HCT116 (cell line): ENCODE measurements at regions not wholly inside any gene's neighbourhood (a gene's known extent, or its start where the extent isn't known, plus 50 kb on each side); places are given as distances from the start of the nearest gene placed in this dataset.

ENCODE experiments used
- ATAC-seq: fragments of 200-7000 bp; cut with Tn5 transposase; 2 replicates; pipeline ENCODE4 v1.9.1; 2020; ENCODE audit warnings: mild to moderate bottlenecking, moderate library complexity
- BruUV-seq: library from RNA; stranded (reverse); fragments of 400-500 nt; replicated peaks from 2 replicates; lab custom pipeline; 2021; lab: Mats Ljungman, UMichigan
- CTCF ChIA-PET: fragments of 300-600 bp; sonication (Branson Sonifier 250); formaldehyde crosslinking; loops from one replicate; lab custom pipeline; 2021; ENCODE audit warnings: antibody characterized with exemption; lab: Charles Lee
- POLR2A ChIA-PET: fragments of 300-600, 350-600 bp; sonication (Branson Sonifier 250); formaldehyde crosslinking; loops from one replicate; lab custom pipeline; 2021; ENCODE audit warnings: antibody characterized with exemption; lab: Charles Lee
- RAD21 ChIA-PET, 2 experiments: fragments of 300-600 bp; sonication (Branson Sonifier 250); formaldehyde crosslinking; loops; one replicate each; lab custom pipeline; 2023; ENCODE audit warnings: low total read pairs in 2 of 2; ENCODE audit not compliant: uncharacterized antibody in 2 of 2, unreplicated experiment in 2 of 2, low non-redundant PET in 1 of 2; lab: Charles Lee
- DNase-seq: peaks from one replicate; pipeline ENCODE4 v3.0.0-alpha.2; 2010; ENCODE audit warnings: low read depth, low spot score
- H2AFZ ChIP-seq: fragments of 200-600 bp; shearing (Covaris generic), sonication (generic); 2 replicates; pipeline ENCODE4 v1.6.1; 2017; ENCODE audit warnings: low read depth, mixed run types, mixed read lengths, antibody characterized with exemption, low read length; ENCODE audit not compliant: poor library complexity, severe bottlenecking
- H3K27ac ChIP-seq: 2 replicates; pipeline ENCODE4 v1.5.1; 2012; ENCODE audit warnings: low read depth, low read length
- H3K27me3 ChIP-seq: fragments of 200-600 bp; sonication (generic); 2 replicates; pipeline ENCODE4 v1.6.1; 2016; ENCODE audit warnings: mixed run types, low read length, mixed read lengths; ENCODE audit not compliant: insufficient read depth
- H3K36me3 ChIP-seq, 2 experiments: fragments of 200-500 bp in 1 of 2; fragments of 200-600 bp in 1 of 2; sonication (Bioruptor generic) in 1 of 2; sonication (generic) in 1 of 2; 2 replicates each; pipeline versions ENCODE4 v1.5.1 to v1.6.1; 2014 to 2016; ENCODE audit warnings: low read length in 2 of 2, inconsistent platforms in 1 of 2, mixed read lengths in 1 of 2, mixed run types in 1 of 2; ENCODE audit not compliant: insufficient read depth in 2 of 2, control insufficient read depth in 1 of 2
- H3K4me1 ChIP-seq, 2 experiments: fragments of 200-600 bp in 1 of 2; sonication (generic) in 1 of 2; 2 replicates each; pipeline versions ENCODE4 v1.5.1 to v1.6.1; 2012 to 2017; ENCODE audit warnings: low read length in 2 of 2, inconsistent platforms in 1 of 2, mild to moderate bottlenecking in 1 of 2, mixed read lengths in 1 of 2, mixed run types in 1 of 2, moderate library complexity in 1 of 2; ENCODE audit not compliant: insufficient read depth in 2 of 2, control insufficient read depth in 1 of 2
- H3K4me2 ChIP-seq: fragments of 200-600 bp; sonication (generic); 2 replicates; pipeline ENCODE4 v1.6.1; 2017; ENCODE audit warnings: mixed run types, low read length, mixed read lengths
- H3K4me3 ChIP-seq, 2 experiments: fragments of 200-600 bp in 1 of 2; sonication (generic) in 1 of 2; replicated peaks in 1 of 2; 2 replicates each; pipeline ENCODE4 v1.5.1; 2011 to 2016; ENCODE audit warnings: low read length in 2 of 2, control low read depth in 1 of 2, low read depth in 1 of 2, mild to moderate bottlenecking in 1 of 2, mixed read lengths in 1 of 2, mixed run types in 1 of 2
- H3K79me2 ChIP-seq: fragments of 200-600 bp; sonication (generic); 2 replicates; pipeline ENCODE4 v1.6.1; 2017; ENCODE audit warnings: mild to moderate bottlenecking, mixed run types, low read length, moderate library complexity, mixed read lengths; ENCODE audit not compliant: insufficient read depth
- H3K9ac ChIP-seq: fragments of 200-600 bp; sonication (generic); 2 replicates; pipeline ENCODE4 v1.6.1; 2016; ENCODE audit warnings: low read length, mixed read lengths
- H3K9me2 ChIP-seq: fragments of 200-600 bp; sonication (generic), shearing (Covaris generic); 2 replicates; pipeline ENCODE4 v1.6.1; 2017; ENCODE audit warnings: mixed run types, mild to moderate bottlenecking, moderate library complexity; ENCODE audit not compliant: insufficient read depth
- H3K9me3 ChIP-seq, 2 experiments: fragments of 200-500 bp in 1 of 2; fragments of 200-600 bp in 1 of 2; sonication (Bioruptor generic) in 1 of 2; sonication (generic) in 1 of 2; 2 replicates each; pipeline ENCODE4 v1.6.1; 2014 to 2017; ENCODE audit warnings: low read length in 2 of 2, mixed read lengths in 2 of 2, inconsistent platforms in 1 of 2, low read depth in 1 of 2, mild to moderate bottlenecking in 1 of 2, mixed run types in 1 of 2, moderate library complexity in 1 of 2; ENCODE audit not compliant: control insufficient read depth in 1 of 2, insufficient read depth in 1 of 2
- H4K20me1 ChIP-seq: fragments of 200-600 bp; sonication (generic), shearing (Covaris generic); 2 replicates; pipeline ENCODE4 v1.6.1; 2017; ENCODE audit warnings: mixed run types, mild to moderate bottlenecking, moderate library complexity; ENCODE audit not compliant: insufficient read depth
- CBX3 ChIP-seq: IDR thresholded peaks from 2 replicates; pipeline ENCODE4 v1.6.1; 2012; ENCODE audit warnings: low read depth
- CEBPB ChIP-seq: IDR thresholded peaks from 2 replicates; pipeline ENCODE4 v1.6.1; 2012; ENCODE audit warnings: low read depth
- CTCF ChIP-seq, 3 experiments: fragments of 200-600 bp in 1 of 3; sonication (generic) in 1 of 3; IDR thresholded peaks in 2 of 3; conservative IDR thresholded peaks in 1 of 3; 2 replicates each; pipeline ENCODE4 v1.5.1; 2012 to 2017; ENCODE audit warnings: low read depth in 2 of 3, low read length in 2 of 3, antibody characterized with exemption in 1 of 3, borderline replicate concordance in 1 of 3, control low read depth in 1 of 3, mild to moderate bottlenecking in 1 of 3, mixed read lengths in 1 of 3, mixed run types in 1 of 3, moderate library complexity in 1 of 3; ENCODE audit not compliant: insufficient read depth in 1 of 3
- ELF1 ChIP-seq: IDR thresholded peaks from 2 replicates; pipeline ENCODE4 v1.6.1; 2012; ENCODE audit warnings: low read depth, borderline replicate concordance
- EZH2 ChIP-seq: fragments of 200-600 bp; sonication (generic); IDR thresholded peaks from 2 replicates; pipeline ENCODE4 v1.6.1; 2017; ENCODE audit warnings: antibody characterized with exemption, mixed run types
- EZH2phosphoT487 ChIP-seq: fragments of 200-600 bp; IDR thresholded peaks from 2 replicates; pipeline ENCODE4 v1.6.1; 2018; ENCODE audit warnings: antibody characterized with exemption, borderline replicate concordance
- FOSL1 ChIP-seq: IDR thresholded peaks from 2 replicates; pipeline ENCODE4 v1.6.1; 2012; ENCODE audit warnings: low read depth
- JUND ChIP-seq: IDR thresholded peaks from 2 replicates; pipeline ENCODE4 v1.6.1; 2012
- MAX ChIP-seq: IDR thresholded peaks from 2 replicates; pipeline ENCODE4 v1.6.1; 2012
- POLR2A ChIP-seq: IDR thresholded peaks from 2 replicates; pipeline ENCODE4 v1.7.0; 2011; ENCODE audit warnings: borderline replicate concordance; ENCODE audit not compliant: insufficient read depth, insufficient read length; ENCODE audit errors: extremely low read depth
- POLR2AphosphoS5 ChIP-seq: IDR thresholded peaks from 2 replicates; pipeline ENCODE4 v1.6.1; 2011; ENCODE audit warnings: mild to moderate bottlenecking, low read depth, low read length, moderate library complexity
- RAD21 ChIP-seq: IDR thresholded peaks from 2 replicates; pipeline ENCODE4 v1.6.1; 2012; ENCODE audit warnings: low read depth, mild to moderate bottlenecking
- REST ChIP-seq: IDR thresholded peaks from 2 replicates; pipeline ENCODE4 v1.6.1; 2012; ENCODE audit warnings: low read depth
- SIN3A ChIP-seq: IDR thresholded peaks from 2 replicates; pipeline ENCODE4 v1.6.1; 2012; ENCODE audit warnings: low read depth
- SP1 ChIP-seq: IDR thresholded peaks from 2 replicates; pipeline ENCODE4 v1.6.1; 2012; ENCODE audit warnings: low read depth
- ZNF274 ChIP-seq: fragments of 200-500 bp; sonication (Bioruptor generic); IDR thresholded peaks from 2 replicates; pipeline ENCODE4 v1.6.1; 2014; ENCODE audit warnings: mild to moderate bottlenecking, low read depth, low read length, inconsistent platforms
- intact Hi-C: fragments of 100-400 bp; cut with micrococcal nuclease; formaldehyde crosslinking; loops from 2 replicates; pipeline ENCODE4 v1.10.0; 2022

- no peaks in the 10 kb centered on the region for H3K79me2 ChIP-seq
- ChIA-PET POLR2A (no interaction called here), RAD21 (no interaction called here), CTCF (no interaction called here)
- intact Hi-C loops = no loop called here
- ATAC-seq = no peak
- H3K9me3 ChIP-seq = 0 out of 4 replicates have a peak, but pooled peaks cover 0 to 4% of the 10 kb centered on the region in 2 experiments
- no peak overlapping the region for H3K27ac ChIP-seq
- TF ChIP-seq POLR2AphosphoS5 = no peak
- no peak for TF ChIP-seq CEBPB
- no peak for TF ChIP-seq CTCF (IDR thresholded peaks at IDR 0.05 in 2 of 3, conservative IDR thresholded peaks at IDR 0.05 in 1 of 3; ENCODE audit: borderline replicate concordance in 1 of 3, insufficient read depth in 1 of 3, low read depth in 2 of 3, low read length in 2 of 3)
- TF ChIP-seq ELF1 = no peak
- no peak for TF ChIP-seq SP1
- no peak for TF ChIP-seq EZH2phosphoT487
- TF ChIP-seq POLR2A = no peak
- no peak for TF ChIP-seq EZH2
- TF ChIP-seq MAX = no peak
- TF ChIP-seq FOSL1 = no peak
- TF ChIP-seq JUND = no peak
- TF ChIP-seq REST = no peak
- no peak for TF ChIP-seq ZNF274
- TF ChIP-seq CBX3 = no peak
- no peak for TF ChIP-seq SIN3A
- TF ChIP-seq RAD21 = no peak
- H3K9ac ChIP-seq = no peak overlapping the region
- no peaks in the 10 kb centered on the region for H3K9me2 ChIP-seq
- H3K27me3 ChIP-seq = no peaks in the 10 kb centered on the region
- H4K20me1 ChIP-seq = no peaks in the 10 kb centered on the region
- H3K36me3 ChIP-seq = no peaks in the 10 kb centered on the region
- no peak overlapping the region for H3K4me3 ChIP-seq
- no peak for DNase-seq
- H3K4me2 ChIP-seq = no peak overlapping the region
- no TSS peak for BruUV-seq
- H2AFZ ChIP-seq = no peak overlapping the region
- no peaks in the 10 kb centered on the region for H3K4me1 ChIP-seq
Observed at GRCh38 chr22:27501191-27501936, 300.2 kb downstream of the MN1 start.
